Parathyroid adenoma (tissue), 2 donors: ENCODE measurements at regions not wholly inside any gene's neighbourhood (a gene's known extent, or its start where the extent isn't known, plus 50 kb on each side); places are given as distances from the start of the nearest gene placed in this dataset.

Experiments
- H2AFZ ChIP-seq: fragments of 300-600 bp; sonication (generic); one replicate; pipeline ENCODE4 v1.7.0; 2017; ENCODE audit warnings: antibody characterized with exemption, mild to moderate bottlenecking
- H3K27ac ChIP-seq: fragments of 300-600 bp; sonication (generic); one replicate; pipeline ENCODE4 v1.7.0; 2017
- H3K27me3 ChIP-seq: fragments of 300-600 bp; sonication (generic); one replicate; pipeline ENCODE4 v1.7.0; 2017; ENCODE audit warnings: low read length; ENCODE audit not compliant: control insufficient read depth, insufficient read depth
- H3K36me3 ChIP-seq: fragments of 300-600 bp; sonication (generic); one replicate; pipeline ENCODE4 v1.7.0; 2017; ENCODE audit warnings: low read length; ENCODE audit not compliant: control insufficient read depth, insufficient read depth
- H3K4me1 ChIP-seq: fragments of 300-600 bp; sonication (generic); one replicate; pipeline ENCODE4 v1.7.0; 2017; ENCODE audit warnings: control low read depth
- H3K4me2 ChIP-seq: fragments of 300-600 bp; sonication (generic); one replicate; pipeline ENCODE4 v1.7.0; 2017; ENCODE audit warnings: low read length
- H3K4me3 ChIP-seq: fragments of 300-600 bp; sonication (generic); one replicate; pipeline ENCODE4 v1.7.0; 2017; ENCODE audit warnings: low read depth, low read length
- H3K79me2 ChIP-seq: fragments of 300-600 bp; sonication (generic); one replicate; pipeline ENCODE4 v1.7.0; 2017; ENCODE audit warnings: control low read depth
- H3K9ac ChIP-seq: fragments of 300-600 bp; sonication (generic); one replicate; pipeline ENCODE4 v1.7.0; 2017; ENCODE audit warnings: mild to moderate bottlenecking
- H3K9me3 ChIP-seq: fragments of 300-600 bp; sonication (generic); one replicate; pipeline ENCODE4 v1.7.0; 2017; ENCODE audit warnings: low read length; ENCODE audit not compliant: control insufficient read depth
- TF ChIP-seq, protein P1 (sequence below): fragments of 300-600 bp; sonication (generic); IDR thresholded peaks from one replicate; pipeline ENCODE4 v1.7.0; 2017; ENCODE audit warnings: antibody characterized with exemption, mild to moderate bottlenecking
- donor health status: primary hyperparathyroidism.

DNA sequence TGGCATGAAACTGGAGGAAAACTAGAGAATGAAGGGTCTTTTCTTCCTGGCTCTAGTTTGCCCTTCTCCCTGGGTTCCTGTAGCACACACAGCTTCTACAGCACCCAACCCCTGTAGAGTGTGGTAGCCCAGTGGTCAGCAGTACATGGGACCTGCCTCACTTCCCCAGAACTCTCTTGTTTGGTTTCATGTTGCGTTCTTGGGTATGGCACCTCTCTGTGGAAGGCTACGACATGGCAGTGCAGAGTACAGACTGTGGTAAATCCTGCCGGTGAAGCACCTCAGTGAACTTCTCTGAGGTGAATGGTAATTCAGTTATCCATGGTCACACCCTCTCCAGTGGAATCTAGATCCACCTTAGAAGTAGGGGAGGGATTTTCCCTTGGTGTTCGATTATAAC lies 105.5 kb downstream of the TLR4 start:
- Histone ChIP-seq H3K36me3 (no peaks in the 10 kb centered on the region), H2AFZ (no peak overlapping the region), H3K4me1 (no peaks in the 10 kb centered on the region), H3K9ac (no peak overlapping the region), H3K27me3 (no peaks in the 10 kb centered on the region), H3K9me3 (no peaks in the 10 kb centered on the region), H3K4me2 (no peak overlapping the region), H3K79me2 (no peaks in the 10 kb centered on the region), H3K27ac (no peak overlapping the region), H3K4me3 (no peak overlapping the region)
- TF ChIP-seq, protein P1, sequence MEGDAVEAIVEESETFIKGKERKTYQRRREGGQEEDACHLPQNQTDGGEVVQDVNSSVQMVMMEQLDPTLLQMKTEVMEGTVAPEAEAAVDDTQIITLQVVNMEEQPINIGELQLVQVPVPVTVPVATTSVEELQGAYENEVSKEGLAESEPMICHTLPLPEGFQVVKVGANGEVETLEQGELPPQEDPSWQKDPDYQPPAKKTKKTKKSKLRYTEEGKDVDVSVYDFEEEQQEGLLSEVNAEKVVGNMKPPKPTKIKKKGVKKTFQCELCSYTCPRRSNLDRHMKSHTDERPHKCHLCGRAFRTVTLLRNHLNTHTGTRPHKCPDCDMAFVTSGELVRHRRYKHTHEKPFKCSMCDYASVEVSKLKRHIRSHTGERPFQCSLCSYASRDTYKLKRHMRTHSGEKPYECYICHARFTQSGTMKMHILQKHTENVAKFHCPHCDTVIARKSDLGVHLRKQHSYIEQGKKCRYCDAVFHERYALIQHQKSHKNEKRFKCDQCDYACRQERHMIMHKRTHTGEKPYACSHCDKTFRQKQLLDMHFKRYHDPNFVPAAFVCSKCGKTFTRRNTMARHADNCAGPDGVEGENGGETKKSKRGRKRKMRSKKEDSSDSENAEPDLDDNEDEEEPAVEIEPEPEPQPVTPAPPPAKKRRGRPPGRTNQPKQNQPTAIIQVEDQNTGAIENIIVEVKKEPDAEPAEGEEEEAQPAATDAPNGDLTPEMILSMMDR, result no peak

DNA sequence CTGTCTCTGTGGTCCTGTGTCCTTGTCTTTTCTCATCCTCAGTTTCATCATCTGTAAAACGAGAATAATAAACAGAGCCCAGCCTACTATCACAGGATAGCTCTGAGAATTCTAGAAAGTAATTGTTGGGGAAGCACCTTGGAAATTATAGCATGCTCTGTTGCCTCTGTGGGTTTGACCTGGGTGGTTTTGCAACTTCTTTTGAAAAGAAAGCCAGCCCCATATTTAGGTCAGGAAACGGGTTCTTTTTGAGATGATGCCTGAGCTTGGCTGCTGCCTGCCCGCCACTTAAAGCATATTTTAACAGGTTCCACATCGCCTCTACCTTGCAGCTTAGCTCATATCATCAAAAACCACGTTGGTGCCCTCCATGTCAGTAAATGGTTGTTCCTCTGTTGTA lies 111.1 kb downstream of the TLR4 start:
- H3K27ac ChIP-seq, result no peak overlapping the region
- TF ChIP-seq, protein P1, result no peak
- no peak overlapping the region for H2AFZ ChIP-seq
- H3K27me3 ChIP-seq, result no peaks in the 10 kb centered on the region
- no peaks in the 10 kb centered on the region for H3K9me3 ChIP-seq
- no peaks in the 10 kb centered on the region for H3K79me2 ChIP-seq
- no peaks in the 10 kb centered on the region for H3K36me3 ChIP-seq
- H3K4me1 ChIP-seq, result no peaks in the 10 kb centered on the region
- H3K4me2 ChIP-seq, result no peak overlapping the region
- H3K4me3 ChIP-seq, result no peak overlapping the region
- H3K9ac ChIP-seq, result no peak overlapping the region

DNA sequence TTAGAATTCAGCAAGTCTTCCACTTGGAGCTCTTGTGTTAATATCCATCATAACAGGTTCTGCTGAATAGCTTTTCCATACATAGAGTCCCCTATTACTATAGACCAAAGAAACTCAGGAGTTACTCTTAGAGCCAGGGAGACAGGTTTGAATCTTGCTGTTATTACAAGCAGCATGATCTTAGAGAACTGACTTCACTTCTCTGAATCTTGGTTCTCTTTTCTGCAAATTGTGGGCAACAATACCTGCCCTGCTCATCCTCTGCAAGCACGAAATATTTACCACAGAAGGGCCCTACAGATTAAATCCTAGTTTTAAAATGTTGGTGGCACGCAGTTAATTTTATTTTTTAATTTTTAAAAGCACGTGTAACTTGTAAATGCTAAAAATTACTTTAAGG lies 111.7 kb downstream of the TLR4 start:
- H3K4me2 ChIP-seq, result no peak overlapping the region

DNA sequence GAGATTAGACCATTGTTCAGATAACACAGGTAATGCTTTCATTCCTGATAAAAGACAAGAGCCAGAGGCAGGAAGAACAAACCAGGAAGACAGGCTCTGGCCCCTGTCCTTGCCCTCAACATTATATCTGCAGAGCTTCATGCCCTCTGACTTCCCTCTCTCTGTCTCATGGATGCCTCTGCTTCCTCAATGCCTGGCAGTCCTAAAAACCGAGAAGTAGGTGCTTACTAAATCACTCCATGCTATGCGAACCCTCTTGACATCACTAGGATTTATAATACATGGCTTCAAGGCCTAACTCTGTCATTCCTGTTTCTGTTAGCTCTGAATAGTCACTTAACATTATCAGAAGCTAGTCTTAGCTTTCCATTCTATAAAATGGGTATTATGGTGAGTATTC lies 117.8 kb downstream of the TLR4 start:
- H3K27me3 ChIP-seq, result no peaks in the 10 kb centered on the region
- H3K36me3 ChIP-seq, result no peaks in the 10 kb centered on the region
- H3K4me1 ChIP-seq, result no peaks in the 10 kb centered on the region
- no peak overlapping the region for H2AFZ ChIP-seq
- H3K4me3 ChIP-seq, result no peak overlapping the region
- H3K27ac ChIP-seq, result no peak overlapping the region
- no peaks in the 10 kb centered on the region for H3K9me3 ChIP-seq
- H3K79me2 ChIP-seq, result no peaks in the 10 kb centered on the region
- TF ChIP-seq, protein P1, result no peak
- H3K4me2 ChIP-seq, result no peak overlapping the region
- no peak overlapping the region for H3K9ac ChIP-seq

More for the DNA sequence above, 111.7 kb downstream of the TLR4 start:
- H3K27ac ChIP-seq, result no peak overlapping the region
- no peaks in the 10 kb centered on the region for H3K9me3 ChIP-seq
- H3K4me1 ChIP-seq, result no peaks in the 10 kb centered on the region
- no peak overlapping the region for H3K4me3 ChIP-seq
- TF ChIP-seq, protein P1, result no peak
- H2AFZ ChIP-seq, result no peak overlapping the region
- H3K27me3 ChIP-seq, result no peaks in the 10 kb centered on the region
- H3K36me3 ChIP-seq, result no peaks in the 10 kb centered on the region
- no peaks in the 10 kb centered on the region for H3K79me2 ChIP-seq
- H3K9ac ChIP-seq, result no peak overlapping the region

DNA sequence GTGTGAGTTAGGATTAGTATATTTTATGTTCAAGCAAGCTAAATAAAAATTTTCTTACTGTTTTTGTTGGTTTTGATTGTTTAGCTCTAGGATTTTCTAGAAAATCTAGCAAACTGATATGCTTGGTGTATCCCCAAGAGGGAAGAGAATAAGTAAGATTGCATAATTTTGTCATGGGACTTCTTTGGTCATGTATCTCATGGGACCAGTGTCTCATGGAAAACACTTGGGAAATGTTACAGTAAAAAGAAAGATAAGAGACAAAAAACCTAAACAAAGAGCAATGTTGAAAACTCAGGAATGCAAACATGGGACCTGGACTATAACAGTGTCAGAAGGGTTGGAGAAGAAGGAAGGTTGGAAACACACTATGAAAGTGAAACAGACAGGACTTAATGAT lies 119.4 kb downstream of the TLR4 start:
- Histone ChIP-seq H3K4me2 (no peak overlapping the region), H3K9ac (no peak overlapping the region), H3K4me1 (no peaks in the 10 kb centered on the region), H3K79me2 (no peaks in the 10 kb centered on the region), H3K27ac (no peak overlapping the region), H2AFZ (no peak overlapping the region), H3K36me3 (no peaks in the 10 kb centered on the region), H3K27me3 (peaks cover 5% of the 10 kb centered on the region), H3K4me3 (no peak overlapping the region), H3K9me3 (no peaks in the 10 kb centered on the region)
- TF ChIP-seq, protein P1, result no peak
